ENCODE measurements at regions not wholly inside any gene's neighbourhood (a gene's known extent, or its start where the extent isn't known, plus 50 kb on each side); places are given as distances from the start of the nearest gene placed in this dataset.
"Not testable (repeated sequence)": the region's sequence is repeated elsewhere in the genome, so short reads cannot be mapped to it uniquely, and the experiment has no call there.

DNA sequence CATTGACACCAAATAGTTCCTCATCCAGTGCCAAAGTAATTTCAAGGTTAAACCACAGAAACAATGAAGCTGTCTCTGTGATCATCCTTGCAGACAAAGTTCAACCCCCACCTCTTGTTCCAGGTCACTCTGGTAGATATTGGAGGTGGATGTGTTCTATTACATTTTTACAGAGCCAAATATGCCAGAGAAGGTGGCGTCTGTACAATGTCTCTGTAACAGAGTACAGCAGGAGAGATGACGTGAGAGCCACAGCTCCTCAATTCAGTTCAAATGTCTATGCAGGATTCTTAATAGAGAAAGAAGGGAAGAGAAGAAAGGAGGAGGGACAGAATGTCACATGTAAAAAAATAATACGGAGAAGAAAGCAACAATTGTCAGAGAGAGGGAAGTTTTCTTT lies 268.3 kb upstream of the OR4E1 start:
- DNase-seq: no peak

DNA sequence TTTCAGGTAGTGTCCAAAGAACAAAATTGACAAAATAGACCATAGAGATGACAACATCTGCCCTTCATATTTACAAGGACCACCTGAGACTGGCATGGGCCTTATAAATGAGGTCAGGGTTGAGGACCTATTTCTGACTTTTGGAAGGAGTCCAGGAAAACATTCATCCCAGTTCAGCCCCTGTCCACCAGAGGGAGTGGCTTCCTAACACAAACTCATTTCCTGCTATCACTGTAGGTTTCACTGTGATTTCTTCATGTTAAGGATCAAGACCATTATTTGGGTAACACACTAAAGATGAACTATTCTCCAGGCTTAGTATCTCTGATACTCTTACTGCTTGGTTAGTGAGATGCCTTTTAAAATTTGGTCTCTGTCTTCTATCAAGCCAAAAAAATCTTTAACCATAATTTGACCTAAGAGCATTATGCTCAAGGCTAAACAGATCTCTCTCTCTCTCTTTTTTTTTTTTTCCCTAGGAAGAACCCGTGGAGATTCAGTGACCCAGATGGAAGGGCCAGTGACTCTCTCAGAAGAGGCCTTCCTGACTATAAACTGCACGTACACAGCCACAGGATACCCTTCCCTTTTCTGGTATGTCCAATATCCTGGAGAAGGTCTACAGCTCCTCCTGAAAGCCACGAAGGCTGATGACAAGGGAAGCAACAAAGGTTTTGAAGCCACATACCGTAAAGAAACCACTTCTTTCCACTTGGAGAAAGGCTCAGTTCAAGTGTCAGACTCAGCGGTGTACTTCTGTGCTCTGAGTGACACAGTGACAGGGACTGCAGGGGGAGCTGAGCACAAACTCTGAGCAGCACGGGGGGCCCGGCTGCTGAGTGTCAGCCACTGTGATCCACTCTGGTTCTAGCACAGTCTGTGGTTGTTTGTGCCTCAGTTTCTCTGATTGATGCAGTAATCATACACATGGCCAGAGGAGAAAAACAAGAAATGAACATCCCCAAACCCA lies 267.6 kb upstream of the OR4E1 start:
- no peak for DNase-seq

DNA sequence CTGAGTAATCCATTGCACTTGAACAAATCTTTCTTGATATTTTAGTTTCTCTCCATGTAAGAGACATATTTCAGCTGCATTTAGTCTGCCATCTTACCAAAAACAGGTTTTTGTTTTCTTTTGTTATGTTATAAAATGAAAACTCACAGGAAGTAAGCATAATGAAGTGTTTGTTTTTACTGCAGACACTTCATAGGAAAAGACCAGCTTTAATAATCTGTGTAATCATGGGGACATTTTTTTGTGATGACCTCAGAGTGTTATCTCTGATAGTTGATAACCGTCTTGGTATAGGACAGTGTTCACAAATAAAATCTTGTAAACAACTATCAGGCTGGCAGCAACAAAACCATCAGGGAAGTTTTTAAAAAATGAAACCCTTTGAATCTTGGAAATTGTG lies 266.2 kb upstream of the OR4E1 start:
- DNase-seq: no peak

DNA sequence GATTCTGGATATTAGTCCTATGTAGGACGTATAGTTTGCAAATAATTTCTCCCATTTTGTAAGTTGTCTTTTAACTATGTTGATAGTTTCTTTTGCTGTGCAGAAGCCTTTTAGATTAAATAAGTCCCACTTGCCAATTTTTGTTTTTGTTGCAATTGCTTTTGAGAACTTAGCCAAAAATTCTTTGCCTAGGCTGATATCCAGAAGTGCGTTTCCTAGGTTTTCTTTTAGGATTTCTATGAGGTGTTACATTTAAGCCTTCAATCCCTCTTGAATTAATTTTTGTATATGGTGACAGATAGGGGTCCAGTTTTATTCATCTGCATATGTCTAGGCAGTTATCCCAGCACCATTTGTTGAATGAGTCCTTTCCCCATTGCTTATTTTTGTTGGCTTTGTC lies 264.4 kb upstream of the OR4E1 start:
- no peak for DNase-seq

DNA sequence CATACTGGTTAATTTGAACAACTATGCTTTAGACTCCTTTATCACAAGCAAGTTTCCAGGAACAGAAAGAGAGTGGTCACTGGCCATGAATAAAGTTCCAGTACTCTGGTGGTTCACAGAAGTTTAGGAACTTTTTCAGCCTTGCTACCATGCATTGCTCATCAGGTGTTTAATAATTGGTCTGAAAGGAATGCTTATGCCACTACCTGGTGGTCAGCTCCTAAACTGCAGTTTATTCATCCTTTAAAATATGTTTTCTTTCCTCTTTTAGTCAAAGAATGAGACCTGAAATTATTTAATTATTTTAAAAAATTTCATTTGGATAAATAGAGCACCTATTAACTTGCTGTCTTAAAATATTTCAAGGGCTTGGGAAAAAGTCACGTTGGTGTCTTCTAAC lies 260.1 kb upstream of the OR4E1 start:
- no peak for DNase-seq

DNA sequence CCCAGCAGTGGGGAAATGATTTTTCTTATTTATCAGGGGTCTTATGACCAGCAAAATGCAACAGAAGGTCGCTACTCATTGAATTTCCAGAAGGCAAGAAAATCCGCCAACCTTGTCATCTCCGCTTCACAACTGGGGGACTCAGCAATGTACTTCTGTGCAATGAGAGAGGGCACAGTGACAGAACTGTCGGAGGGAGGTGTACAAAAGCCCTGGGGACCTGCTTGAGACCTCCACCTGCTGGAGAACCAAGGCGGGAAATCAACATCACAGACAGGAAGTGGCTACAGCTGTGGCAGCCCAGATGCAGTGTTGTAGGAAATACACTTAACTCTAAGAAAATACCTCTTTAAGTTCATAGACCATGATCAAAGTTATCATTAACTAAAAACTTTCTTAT lies 250.9 kb upstream of the OR4E1 start:
- DNase-seq: no peak

DNA sequence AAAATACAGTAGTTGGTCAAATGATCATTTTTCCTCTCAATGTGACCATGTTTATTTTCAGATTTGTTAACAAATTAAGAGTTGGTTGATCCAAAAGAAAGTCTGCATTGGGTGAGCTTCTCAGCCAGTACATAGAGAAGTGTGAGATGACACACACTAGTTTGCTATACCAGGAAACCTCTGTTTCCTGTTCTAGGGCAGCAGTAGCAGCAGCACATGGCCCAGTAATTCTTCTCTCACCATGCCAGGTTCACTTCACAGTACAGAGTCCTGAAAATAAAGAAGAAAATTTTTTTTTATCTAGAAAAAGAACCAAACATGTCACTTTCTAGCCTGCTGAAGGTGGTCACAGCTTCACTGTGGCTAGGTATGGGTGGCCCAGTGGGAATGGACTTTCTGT lies 250.2 kb upstream of the OR4E1 start:
- no peak for DNase-seq

DNA sequence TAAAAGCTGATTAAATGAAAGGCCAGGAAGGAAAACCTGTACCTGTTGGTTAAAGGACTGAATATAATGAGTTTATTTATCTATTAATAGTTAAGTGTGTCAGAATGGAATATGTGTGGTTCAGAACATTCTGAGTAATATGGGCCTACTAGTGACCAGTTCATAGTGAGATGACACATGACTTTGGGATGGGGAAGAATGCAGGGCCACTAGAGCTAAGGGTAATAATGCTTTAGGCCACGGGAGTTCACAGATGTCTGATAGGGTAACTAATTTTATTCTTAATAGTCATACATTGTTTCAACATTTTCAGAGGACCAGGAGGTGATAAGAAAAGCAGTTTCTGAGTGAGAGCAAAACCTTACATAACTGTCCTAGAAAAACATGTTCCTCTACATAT lies 247.8 kb upstream of the OR4E1 start:
- DNase-seq: no peak

DNA sequence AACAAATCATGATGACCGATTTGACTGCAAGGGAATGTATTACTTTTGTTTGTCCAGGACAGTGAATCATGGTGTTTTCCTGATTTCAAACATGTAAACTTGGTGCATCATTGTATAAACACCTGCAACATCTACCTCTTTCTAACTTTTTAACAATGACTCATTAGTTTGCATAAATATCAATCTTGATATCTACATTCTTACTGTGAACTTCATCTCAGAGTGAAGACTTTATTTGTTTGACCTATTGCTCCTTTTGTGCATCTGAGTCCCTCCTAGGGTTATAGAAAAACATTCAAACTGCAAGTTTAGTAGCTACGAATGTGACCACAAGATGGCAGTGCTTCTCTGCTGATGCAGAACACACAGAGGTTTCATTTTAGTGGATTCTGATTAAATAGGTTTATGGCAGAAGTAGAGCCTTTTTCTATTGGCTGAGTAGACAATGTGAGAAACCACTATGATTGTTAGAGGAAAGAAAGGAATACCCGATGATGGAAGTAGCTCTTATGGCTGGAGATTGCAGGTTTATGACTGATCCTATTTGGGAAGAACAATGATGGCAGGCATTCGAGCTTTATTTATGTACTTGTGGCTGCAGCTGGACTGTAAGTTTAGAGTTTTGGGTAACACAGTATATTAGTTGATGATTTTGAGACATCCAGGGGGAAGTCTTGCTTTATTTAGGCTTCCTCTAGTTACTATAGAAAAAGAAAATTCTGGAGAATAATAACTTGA lies 244.2 kb upstream of the OR4E1 start:
- DNase-seq: peak; percentile 39

DNA sequence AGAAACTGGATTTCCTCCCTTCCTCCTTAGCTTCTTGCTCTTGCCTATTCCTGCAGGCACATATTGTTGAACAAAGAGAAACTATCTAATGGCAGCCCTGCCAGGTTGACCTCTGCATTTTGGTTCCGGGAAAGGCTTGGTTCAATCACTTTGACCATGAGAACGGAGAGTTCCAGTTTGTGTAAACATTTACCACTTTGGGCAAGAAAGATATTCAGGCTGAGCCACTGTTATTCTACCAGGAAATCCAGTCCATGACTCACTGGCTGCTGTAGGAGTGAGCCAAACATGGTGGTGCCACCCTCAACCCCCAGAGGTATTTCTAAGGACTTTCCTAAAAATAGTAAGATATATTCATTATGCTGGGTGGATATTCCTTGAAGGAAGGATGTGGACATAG lies 242.2 kb upstream of the OR4E1 start:
- DNase-seq: no peak

DNA sequence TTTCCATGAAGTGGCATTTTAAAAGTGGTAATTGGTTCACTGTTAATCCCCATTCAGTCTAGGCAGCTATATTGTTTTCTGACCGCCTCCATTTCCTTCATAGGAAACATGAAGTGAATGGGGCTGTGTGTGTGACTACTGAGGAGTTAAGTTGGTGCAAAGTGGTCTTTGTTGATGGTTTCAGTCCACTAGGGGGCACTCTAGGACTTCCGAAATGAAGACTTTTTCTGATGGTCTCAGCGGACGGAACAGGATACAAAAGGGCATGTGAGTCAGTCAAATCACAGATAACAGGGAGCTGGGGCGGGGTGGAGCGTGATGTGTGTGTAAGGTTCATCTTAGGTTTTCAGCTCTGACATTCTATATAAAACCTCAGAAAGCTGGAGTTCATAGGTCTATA lies 240.1 kb upstream of the OR4E1 start:
- peak; percentile 61 for DNase-seq

DNA sequence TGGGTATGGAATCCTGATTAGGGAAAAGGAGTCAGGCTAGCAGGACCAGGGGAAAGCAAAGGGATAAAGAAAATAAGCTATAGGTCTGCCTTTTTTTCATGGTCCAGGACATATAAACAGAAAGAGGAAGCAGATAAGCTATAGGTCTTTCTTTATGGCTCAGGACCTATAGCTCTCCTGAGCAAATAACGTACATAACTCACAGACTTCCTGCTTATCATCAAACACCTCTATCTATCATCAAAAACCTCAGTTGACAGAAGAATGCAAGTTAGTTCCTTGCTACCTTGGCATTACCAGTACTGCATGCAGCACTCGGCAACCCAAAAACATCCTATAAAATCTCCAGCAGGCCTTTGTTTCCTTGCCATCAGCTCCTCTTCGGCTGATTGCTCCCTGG lies 238.7 kb upstream of the OR4E1 start:
- DNase-seq: no peak

DNA sequence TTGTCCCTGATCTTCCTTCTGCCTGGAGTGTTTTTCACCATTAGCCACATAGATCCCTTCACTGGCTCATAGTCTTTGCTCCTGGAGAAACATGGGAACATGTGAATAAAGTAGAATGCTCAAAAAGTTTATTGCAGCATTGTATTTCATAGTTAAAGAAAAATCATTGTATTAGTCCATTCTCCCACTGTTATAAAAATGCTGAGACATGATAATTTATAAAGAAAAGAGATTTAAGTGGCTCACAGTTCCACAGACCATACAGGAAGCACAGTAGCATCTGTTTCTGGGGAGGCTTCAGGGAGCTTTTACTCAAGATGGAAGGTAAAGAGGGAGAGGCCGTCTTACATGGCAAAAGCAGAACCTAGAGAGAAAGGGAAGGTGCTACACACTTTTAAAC lies 238.3 kb upstream of the OR4E1 start:
- no peak for DNase-seq

DNA sequence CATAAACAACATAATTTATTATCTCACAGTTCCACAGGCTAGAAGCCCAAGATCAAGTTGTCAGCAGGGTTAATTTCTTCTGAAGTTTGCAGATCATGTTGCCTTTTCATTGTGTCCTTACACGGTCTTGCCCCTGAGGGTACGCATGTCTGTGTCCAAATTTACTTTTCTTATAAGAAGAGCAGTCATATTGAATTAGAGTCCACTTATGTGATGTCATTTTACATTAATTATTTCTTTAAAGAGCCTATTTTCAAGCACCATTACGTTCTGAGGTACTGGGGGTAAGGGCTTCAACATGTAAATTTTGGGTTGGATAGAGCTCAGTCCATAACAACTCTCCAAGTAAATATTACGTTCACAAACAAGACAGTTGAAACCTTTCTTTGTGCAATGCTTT lies 236.6 kb upstream of the OR4E1 start:
- DNase-seq: no peak

DNA sequence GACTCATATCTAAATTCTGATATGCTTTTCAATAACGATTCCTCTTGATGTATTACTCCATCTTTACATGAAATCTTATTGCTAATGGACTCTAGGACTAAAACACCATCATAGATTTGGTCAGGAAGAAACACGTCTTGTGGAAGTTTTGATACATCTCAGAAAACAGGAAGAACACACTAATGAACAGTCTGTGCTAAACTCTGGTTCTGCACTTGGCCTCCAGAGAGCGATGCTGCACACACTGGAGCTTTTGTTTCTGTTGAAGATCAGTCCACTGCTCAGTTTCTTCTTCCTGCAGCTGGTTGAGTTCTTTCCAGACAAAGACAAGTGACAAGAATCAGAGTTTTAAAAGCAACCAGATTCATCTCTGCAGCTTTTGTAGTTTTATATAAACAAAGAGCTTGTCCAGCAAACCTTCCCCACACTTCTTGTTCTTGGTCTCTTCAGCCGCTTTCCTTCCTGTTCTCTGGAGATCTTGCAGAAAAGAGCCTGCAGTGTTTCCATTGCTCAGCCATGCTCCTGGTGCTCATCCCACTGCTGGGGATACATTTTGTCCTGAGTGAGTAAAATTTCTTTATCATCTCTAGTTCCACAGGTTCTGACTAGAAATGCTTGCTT lies 229.1 kb upstream of the OR4E1 start:
- no peak for DNase-seq

DNA sequence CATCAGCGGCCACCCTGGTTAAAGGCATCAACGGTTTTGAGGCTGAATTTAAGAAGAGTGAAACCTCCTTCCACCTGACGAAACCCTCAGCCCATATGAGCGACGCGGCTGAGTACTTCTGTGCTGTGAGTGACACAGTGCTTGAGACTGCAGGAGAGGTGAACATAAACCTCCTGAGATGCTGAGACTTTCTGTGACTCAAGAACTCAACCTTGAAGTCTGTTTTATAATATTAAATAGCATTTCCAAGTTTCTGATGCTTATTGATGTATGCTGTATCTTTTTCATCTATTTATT lies 221.2 kb upstream of the OR4E1 start:
- not testable (repeated sequence) for DNase-seq

DNA sequence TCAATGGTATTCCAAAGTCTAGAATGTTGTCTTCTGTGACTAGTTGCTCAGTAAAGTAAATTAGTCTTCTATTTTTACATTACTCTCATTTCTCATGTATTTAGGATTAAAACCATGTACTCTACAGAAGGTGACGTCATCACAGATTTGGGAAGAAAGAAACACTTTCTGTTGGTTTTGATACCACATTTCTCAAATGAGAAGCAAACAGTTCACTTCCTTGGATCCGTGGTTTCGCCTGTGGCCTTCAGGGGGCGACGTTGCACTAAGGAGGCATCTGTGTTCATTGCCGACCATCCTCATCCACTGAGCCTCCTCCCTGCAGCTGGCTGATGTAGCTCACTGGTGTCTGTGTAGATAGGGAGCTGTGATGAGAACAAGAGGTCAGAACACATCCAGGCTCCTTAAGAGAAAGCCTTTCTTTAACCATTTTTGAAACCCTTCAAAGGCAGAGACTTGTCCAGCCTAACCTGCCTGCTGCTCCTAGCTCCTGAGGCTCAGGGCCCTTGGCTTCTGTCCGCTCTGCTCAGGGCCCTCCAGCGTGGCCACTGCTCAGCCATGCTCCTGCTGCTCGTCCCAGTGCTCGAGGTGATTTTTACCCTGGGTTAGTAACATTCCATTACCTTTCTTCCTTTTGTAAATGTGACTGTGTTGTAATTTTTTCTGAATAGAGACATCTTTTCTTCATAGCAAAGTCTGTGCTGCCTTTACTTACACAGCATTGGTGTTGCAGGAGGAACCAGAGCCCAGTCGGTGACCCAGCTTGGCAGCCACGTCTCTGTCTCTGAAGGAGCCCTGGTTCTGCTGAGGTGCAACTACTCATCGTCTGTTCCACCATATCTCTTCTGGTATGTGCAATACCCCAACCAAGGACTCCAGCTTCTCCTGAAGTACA lies 220.6 kb upstream of the OR4E1 start:
- DNase-seq: no peak

DNA sequence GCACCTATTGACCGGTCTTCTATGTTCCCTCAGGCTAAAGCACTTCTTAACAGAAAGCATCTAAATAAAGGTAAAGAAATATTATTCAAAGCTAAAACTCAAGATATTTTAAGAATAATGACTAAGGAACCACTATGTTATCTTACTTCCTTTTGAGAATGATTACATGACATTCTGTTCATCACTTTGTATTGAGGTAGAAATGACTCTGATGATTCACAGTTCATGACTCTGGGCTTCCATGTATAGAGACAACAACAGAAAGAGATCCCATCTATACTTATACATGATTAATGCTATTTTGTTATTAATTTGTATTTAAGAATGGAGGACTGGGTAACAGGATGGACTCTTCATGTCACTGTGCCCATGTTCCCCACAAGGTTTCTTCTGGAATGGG lies 218.3 kb upstream of the OR4E1 start:
- DNase-seq: no peak

DNA sequence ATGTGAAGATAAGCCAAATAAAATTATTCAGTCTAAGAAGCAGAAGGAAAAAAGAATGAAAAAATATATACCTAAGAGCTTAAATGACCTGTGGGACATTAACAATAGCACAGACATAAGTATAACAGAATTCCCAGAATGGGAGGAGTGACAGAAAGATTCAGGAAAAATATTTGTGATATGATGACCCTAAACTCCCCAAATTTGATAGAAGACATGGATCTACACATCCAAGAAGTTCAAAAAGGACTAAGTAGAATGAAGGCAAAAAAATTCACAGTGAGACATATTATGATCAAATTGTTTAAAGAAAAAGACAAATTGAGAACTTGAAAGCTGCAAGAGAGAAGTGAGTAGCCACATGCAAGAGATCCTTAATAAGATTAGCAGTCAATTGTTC lies 211.4 kb upstream of the OR4E1 start:
- DNase-seq: no peak

DNA sequence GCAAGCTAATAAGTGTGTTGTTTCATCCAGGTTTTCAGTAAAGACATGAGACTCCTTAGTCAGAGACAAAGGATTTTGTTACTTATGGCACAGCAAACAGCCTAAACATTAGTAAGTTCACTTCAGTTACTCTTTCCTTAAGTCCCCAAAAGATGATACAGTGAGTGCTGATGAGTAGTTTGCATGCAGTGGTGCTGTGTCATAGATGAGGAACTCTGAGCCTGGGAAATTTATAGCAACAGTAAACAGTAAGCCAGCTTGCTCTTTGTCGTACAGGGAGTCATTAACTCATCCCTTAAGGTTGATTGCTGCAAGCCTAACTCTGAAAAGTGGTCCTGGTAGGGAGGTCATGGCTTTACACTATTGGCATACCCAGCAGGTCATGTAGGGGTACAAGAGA lies 208.6 kb upstream of the OR4E1 start:
- no peak for DNase-seq

DNA sequence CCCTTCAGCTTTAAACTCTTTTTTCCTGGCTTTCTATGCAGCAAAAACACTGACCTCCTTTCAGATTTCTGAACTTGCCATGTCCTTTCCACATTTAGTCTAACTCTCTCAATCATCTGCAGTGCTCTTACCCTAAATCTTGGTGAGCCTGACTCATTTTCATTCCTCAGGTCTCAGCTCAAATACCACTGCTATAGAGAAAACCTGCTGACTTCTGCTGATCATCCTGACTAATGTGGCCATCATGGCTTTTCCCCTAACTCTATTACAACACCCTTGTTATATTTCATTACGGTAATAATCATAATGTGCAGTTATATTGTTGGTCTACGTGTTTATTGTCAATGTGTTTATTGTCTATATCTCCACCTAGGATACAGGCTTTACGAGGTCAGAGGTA lies 207.3 kb upstream of the OR4E1 start:
- no peak for DNase-seq

DNA sequence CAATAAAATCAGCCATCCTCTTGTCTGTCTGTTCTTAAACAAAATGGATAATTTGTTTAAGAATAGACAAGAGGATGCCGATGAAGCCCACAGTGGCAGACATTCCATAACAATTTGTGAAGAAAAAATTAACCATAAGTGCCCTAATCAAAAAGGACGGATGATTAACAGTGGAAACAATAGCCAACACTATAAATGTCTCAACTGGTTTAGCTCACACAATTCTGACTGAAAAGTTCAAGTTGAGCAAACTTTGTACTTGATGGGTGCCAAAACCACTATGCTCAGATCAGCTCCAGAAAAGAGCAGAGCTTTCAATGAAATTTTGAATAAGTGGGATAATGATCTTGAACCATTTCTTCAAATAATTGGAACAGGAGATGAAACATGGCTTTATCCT lies 202.2 kb upstream of the OR4E1 start:
- no peak for DNase-seq

DNA sequence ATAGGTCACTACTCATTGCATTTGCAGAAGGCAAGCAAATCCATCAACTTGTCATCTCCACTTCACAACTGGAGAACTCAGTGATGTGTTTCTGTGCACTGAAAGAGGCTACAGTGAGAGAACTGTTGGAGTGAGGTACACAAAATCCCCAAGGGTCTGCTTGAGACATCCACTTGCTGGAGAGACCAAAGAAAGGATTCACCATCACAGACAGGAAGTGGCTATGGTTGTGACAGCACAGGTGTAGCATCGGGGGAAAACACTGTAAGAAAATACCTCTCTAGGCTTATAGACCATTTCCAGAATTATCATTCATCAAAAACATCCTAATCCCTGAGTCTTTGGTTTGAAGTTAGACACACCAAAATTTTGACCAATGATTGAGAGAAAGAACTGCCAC lies 201.3 kb upstream of the OR4E1 start:
- no peak for DNase-seq
